ENCODE measurements at regions not wholly inside any gene's neighbourhood (a gene's known extent, or its start where the extent isn't known, plus 50 kb on each side); places are given as distances from the start of the nearest gene placed in this dataset.

DNA sequence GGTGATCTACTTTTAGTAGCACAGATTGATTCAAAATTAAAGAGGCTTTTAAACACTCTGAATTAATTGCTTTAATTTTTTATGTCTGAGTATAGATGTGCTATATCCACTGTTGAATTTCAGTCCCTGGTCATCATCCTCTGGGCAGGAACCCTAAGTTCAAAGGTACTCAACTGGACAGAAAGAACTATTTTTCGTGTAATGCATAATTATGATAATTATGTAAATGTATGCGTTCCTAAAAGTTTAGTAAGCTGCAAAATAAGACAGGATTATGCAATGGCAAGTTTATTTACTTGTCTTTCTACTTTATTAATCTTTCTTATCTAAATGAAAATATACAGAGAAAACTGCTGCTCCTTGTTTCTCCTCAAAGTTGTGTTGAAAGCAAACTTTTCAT lies 690.1 kb upstream of the MAN1A1 start:
- Mint-ChIP-seq H3K27me3 (no peaks in the 10 kb centered on the region), H3K4me1 (ENCODE audit: low read depth in 2 of 2) (no peaks in the 10 kb centered on the region), H3K36me3 (ENCODE audit: insufficient read depth) (no peaks in the 10 kb centered on the region), H3K4me3 (no peak overlapping the region), H3K27ac (no peak overlapping the region), H3K9me3 (no peaks in the 10 kb centered on the region)
- DNase-seq (no peak), ATAC-seq (replicated peaks) (no peak)

DNA sequence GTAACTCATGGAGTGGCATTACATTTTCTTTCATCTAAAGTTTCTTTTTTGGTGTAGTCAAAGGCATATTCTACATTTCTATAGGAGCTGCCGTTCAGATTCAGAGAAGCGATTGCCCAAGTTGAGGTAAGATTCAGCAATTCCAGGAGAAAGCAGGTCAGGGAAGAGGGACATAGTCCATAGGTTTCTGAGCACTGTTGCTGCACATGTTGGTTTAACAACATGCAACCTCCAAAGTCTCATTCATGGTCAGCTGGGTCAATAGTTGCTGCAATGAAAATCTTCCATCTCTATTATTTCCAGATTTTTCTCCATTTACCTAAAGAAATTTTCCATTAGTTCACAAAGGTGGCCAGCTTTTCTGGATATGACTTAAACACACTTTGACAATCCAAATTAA lies 682.3 kb upstream of the MAN1A1 start:
- no peak for DNase-seq
- H3K4me3 Mint-ChIP-seq: no peak overlapping the region
- H3K27ac Mint-ChIP-seq: no peak overlapping the region
- no peak for ATAC-seq (replicated peaks)
- H3K36me3 Mint-ChIP-seq (ENCODE audit: insufficient read depth): no peaks in the 10 kb centered on the region
- peaks cover 0 to 5% of the 10 kb centered on the region in 2 donors for H3K9me3 Mint-ChIP-seq
- H3K4me1 Mint-ChIP-seq (ENCODE audit: low read depth in 2 of 2): no peaks in the 10 kb centered on the region
- H3K27me3 Mint-ChIP-seq: no peaks in the 10 kb centered on the region

DNA sequence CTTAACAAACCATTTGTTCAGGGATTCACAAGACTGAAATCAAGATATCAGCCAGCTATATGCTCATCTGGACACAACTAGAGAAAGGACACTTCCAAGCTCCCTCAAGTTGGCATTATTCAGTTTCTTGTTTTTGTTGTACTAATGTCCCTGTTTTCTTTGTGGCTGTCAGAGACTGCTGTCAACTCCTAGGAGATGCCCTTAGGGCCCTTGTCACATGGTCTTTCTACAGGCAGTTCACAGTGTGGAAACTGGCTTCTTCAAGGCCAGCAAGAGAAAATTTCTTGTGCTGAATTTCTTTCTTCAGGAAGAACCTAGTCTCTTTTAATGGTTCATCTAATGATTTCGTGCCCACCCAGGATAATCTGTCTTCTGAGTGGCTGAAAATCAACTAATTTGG lies 677.2 kb upstream of the MAN1A1 start:
- Mint-ChIP-seq H3K27me3 (no peaks in the 10 kb centered on the region), H3K4me1 (ENCODE audit: low read depth in 2 of 2) (no peaks in the 10 kb centered on the region), H3K4me3 (no peak overlapping the region), H3K27ac (no peak overlapping the region), H3K36me3 (ENCODE audit: insufficient read depth) (no peaks in the 10 kb centered on the region), H3K9me3 (peaks cover 0 to 5% of the 10 kb centered on the region in 2 donors)
- no peak for ATAC-seq (replicated peaks)
- DNase-seq: no peak

DNA sequence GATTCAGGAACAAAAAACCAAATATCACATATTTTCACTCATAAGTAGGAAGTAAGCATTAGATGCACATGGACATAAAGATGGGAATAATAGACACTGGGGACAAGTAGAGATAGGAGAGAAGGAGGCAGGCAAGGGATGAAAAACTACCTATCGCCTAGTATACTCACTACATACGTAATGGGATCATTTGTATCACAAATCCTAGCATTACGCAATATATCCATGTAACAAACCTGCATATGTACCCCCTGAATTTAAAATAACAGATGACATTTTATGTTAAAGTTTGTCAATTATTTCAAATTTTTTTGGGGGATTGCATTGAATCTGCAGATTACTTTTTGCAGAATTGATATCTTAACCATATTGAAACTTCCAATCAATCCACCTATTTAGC lies 660.5 kb upstream of the MAN1A1 start:
- H3K9me3 Mint-ChIP-seq: peaks cover 0 to 3% of the 10 kb centered on the region in 2 donors
- DNase-seq (no peak), ATAC-seq (replicated peaks) (no peak)
- no peak overlapping the region for H3K27ac Mint-ChIP-seq
- no peaks in the 10 kb centered on the region for H3K27me3 Mint-ChIP-seq
- no peaks in the 10 kb centered on the region for H3K36me3 Mint-ChIP-seq (ENCODE audit: insufficient read depth)
- H3K4me1 Mint-ChIP-seq (ENCODE audit: low read depth in 2 of 2): no peaks in the 10 kb centered on the region
- H3K4me3 Mint-ChIP-seq: no peak overlapping the region

DNA sequence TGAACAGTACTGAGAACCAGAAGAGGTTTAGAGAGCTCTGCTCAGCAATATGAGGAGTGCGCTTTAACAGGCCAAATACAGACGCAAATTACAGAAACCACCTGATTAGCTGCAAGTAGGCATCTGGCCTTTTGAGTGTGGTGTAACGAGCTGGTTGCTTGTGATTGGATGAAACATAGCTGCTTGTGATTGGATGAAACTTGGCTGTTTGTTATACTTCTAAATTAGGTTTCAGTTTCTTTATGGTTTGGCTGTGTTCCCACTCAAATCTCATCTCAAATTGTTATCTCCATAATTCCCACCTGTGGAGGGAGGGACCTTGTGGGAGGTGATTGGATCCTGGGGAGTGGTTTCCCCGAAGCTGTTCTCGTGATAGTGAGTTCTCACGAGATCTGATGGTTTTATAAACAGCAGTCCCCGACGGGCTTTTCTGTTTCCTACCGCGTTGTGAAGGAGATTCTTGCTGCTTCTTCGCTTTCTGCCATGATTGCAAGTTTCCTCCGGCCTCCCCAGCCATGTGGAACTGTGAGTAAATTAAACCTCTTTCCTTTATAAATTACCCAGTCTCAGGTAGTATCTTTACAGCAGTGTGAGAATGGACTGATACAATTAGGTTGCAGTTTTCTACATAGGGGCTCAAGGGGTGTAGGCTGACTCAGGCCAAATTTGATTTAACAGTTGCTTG lies 655.9 kb upstream of the MAN1A1 start:
- Mint-ChIP-seq H3K27me3 (no peaks in the 10 kb centered on the region), H3K4me3 (no peak overlapping the region), H3K9me3 (peaks cover 0 to 3% of the 10 kb centered on the region in 2 donors), H3K4me1 (ENCODE audit: low read depth in 2 of 2) (no peaks in the 10 kb centered on the region), H3K27ac (no peak overlapping the region), H3K36me3 (ENCODE audit: insufficient read depth) (no peaks in the 10 kb centered on the region)
- no peak for DNase-seq
- ATAC-seq (replicated peaks): no peak

DNA sequence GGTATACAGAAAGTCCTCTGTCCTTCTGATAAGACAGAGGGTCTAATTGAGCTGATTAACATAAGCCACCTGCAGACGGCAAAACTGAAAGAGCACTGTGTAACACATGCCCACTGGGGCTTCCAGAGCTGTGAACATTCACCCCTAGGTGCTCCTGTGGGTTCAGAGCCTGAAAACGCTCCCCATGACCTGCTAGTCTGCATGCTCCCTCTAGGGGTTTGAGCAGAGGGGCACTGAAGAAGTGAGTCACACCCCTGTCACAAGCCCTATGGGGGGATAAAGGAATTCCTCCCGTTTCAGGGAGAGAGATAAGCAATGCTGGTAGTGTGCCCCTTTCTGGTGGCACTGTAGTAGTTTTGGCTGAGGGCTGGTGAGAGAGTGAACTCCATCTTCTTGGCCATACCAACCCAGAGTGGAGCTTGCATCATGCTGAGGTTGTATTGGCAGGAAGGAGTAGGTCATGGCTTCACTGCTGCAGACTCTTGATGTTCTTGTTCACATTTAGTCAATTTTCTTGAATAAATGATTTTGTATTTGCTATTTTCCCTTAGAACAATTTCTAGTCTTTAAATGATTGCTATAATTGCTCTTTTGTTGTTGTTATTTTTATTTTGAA lies 637.5 kb upstream of the MAN1A1 start:
- Mint-ChIP-seq H3K4me3 (no peak overlapping the region), H3K4me1 (ENCODE audit: low read depth in 2 of 2) (no peaks in the 10 kb centered on the region), H3K9me3 (peaks cover 0 to 2% of the 10 kb centered on the region in 2 donors), H3K36me3 (ENCODE audit: insufficient read depth) (no peaks in the 10 kb centered on the region), H3K27me3 (no peaks in the 10 kb centered on the region), H3K27ac (no peak overlapping the region)
- DNase-seq: no peak
- ATAC-seq (replicated peaks): no peak

DNA sequence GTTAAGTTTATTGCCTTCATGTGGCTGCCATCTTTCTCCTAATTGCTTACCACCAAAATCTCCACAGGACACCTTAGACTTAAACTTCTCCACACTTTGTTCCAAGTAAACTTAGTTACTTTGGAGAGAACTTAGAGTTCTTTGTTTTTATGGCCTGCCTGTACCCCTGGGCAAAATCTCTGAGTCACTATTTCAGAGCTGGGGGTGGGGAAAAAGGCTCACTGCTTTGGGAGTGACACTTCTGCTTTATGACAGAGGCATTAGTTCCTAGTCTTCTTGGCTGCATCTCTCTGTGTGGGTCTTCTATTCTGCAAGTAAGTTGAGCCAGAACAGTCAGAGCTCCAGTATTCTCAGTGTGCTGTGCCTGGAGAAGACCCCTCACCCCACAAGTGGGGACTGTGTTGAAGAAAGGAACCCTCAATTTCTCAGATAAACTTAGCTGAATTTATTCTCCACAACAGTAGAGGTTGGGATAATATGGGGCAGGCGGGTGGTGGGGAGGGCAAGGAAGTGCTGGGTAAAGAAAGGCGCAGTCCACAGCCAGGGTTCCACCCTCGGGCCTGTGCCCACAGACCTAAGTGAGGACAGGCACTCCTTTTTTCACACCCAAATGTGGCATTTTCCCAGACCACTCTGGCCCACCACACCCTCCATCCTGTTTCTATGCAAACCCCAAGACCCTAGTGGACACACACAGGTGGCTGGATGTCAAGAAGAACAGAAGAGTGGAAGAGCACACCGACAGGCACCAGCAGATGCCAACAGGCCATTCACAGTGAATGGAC lies 636.6 kb upstream of the MAN1A1 start:
- DNase-seq (no peak), ATAC-seq (replicated peaks) (no peak)
- H3K36me3 Mint-ChIP-seq (ENCODE audit: insufficient read depth): no peaks in the 10 kb centered on the region
- H3K4me1 Mint-ChIP-seq (ENCODE audit: low read depth in 2 of 2): no peaks in the 10 kb centered on the region
- H3K4me3 Mint-ChIP-seq: no peak overlapping the region
- H3K9me3 Mint-ChIP-seq: peaks cover 0 to 2% of the 10 kb centered on the region in 2 donors
- no peaks in the 10 kb centered on the region for H3K27me3 Mint-ChIP-seq
- H3K27ac Mint-ChIP-seq: no peak overlapping the region

DNA sequence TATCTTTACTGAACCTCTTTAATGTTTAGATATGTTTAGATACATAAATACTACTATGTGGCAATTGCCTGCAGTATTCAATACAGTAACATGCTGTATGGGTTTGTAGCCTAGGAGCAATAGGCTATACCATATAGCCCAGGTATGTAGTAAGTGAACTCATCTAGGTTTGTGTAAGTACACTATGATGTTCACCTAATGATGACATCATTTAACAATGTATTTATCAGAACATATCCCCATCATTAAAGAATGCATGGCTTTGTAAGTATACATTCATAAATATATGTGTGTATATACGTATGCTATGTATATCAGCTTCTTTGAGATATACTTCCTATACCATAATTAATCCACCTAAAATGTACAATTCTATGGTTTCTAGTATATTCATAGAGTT lies 631.2 kb upstream of the MAN1A1 start:
- Mint-ChIP-seq H3K36me3 (ENCODE audit: insufficient read depth) (no peaks in the 10 kb centered on the region), H3K27me3 (no peaks in the 10 kb centered on the region), H3K4me1 (ENCODE audit: low read depth in 2 of 2) (no peaks in the 10 kb centered on the region), H3K4me3 (no peak overlapping the region), H3K9me3 (no peaks in the 10 kb centered on the region), H3K27ac (no peak overlapping the region)
- DNase-seq: no peak
- ATAC-seq (replicated peaks): no peak

DNA sequence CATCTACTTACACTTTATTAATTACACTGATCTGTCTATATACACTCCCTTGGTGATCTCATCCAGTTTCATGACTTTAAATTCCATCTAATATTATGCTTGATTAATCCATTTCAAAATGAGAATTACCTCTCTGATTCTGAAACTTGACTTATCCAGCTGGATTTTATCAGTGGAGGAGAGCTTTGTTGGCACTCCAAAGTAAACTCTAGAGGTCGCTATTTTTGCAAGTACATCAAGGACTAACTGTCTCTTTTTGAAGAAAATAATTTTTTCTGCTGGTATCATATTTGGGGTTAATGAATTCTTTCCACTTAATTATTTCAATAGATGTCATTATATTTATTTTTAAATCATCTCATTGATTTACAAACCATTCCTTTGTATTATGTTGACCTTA lies 630.3 kb upstream of the MAN1A1 start:
- no peak for DNase-seq
- Mint-ChIP-seq H3K36me3 (ENCODE audit: insufficient read depth) (no peaks in the 10 kb centered on the region), H3K27ac (no peak overlapping the region), H3K4me1 (ENCODE audit: low read depth in 2 of 2) (no peaks in the 10 kb centered on the region), H3K27me3 (no peaks in the 10 kb centered on the region), H3K9me3 (no peaks in the 10 kb centered on the region), H3K4me3 (no peak overlapping the region)
- ATAC-seq (replicated peaks): no peak

DNA sequence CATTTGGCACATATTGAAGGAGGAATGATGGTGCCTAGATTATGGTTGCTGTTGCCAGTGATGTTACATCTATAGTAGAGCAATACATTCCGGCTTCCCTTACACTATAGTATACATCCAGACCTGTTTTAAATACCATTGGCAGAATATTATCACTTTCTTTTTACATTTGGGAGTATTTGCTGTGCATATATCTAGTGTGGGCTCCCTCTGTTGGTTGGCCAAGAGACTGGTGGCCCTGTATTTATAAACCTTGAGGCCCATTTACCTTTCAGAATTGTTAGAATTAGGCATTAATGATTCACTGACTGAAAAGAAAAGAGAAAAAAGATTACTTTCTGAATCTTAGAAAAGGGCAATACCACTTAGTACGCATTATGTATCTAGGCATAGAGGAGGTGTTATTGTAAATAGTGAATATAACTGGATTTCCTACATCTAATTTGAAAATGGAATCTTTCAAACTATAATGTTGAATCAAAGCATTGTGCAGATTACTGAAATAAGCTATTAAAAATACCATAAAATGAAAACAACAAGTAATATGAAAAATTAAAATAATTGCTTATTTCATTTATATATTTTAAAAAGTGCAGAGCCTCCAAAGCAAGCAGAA lies 628.8 kb upstream of the MAN1A1 start:
- ATAC-seq (replicated peaks): no peak
- Mint-ChIP-seq H3K4me3 (no peak overlapping the region), H3K27ac (no peak overlapping the region), H3K4me1 (ENCODE audit: low read depth in 2 of 2) (no peaks in the 10 kb centered on the region), H3K27me3 (no peaks in the 10 kb centered on the region), H3K36me3 (ENCODE audit: insufficient read depth) (no peaks in the 10 kb centered on the region), H3K9me3 (no peaks in the 10 kb centered on the region)
- DNase-seq: no peak

DNA sequence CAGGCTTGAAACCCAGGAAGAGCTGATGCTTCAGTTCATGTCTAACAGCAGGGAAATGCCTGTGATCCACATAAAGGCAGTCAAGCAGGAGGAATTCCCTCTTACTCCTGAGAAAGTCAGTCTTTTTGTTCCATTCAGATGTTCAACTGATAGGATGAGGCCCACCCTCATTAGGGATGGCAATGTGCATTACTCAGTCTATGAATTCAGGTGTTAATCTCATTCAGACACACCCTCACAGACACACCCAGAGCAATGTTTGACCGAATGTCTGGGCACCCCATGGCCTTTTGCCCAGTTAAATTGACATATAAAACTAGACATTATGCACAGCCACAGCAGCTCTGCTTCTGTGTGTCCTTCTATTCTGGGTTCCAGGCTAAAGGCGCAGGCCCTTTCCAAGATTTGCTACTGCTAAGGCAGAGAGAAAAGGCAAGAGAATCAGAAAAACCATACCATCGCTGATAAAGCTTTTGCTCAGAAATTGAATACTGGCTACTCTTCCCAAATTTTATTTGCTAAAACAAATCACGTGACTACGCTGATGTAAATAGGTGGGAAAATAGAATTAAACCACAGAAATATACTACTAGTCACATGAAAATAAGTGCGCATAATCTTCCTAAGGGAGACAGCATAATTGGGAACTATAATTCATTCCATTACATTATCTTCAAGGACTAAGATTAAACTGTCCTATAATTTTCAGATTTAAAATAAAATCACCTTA lies 625.0 kb upstream of the MAN1A1 start:
- Mint-ChIP-seq H3K9me3 (no peaks in the 10 kb centered on the region), H3K4me1 (ENCODE audit: low read depth in 2 of 2) (no peaks in the 10 kb centered on the region), H3K4me3 (no peak overlapping the region), H3K27me3 (no peaks in the 10 kb centered on the region), H3K36me3 (ENCODE audit: insufficient read depth) (no peaks in the 10 kb centered on the region), H3K27ac (no peak overlapping the region)
- ATAC-seq (replicated peaks) (no peak), DNase-seq (no peak)

DNA sequence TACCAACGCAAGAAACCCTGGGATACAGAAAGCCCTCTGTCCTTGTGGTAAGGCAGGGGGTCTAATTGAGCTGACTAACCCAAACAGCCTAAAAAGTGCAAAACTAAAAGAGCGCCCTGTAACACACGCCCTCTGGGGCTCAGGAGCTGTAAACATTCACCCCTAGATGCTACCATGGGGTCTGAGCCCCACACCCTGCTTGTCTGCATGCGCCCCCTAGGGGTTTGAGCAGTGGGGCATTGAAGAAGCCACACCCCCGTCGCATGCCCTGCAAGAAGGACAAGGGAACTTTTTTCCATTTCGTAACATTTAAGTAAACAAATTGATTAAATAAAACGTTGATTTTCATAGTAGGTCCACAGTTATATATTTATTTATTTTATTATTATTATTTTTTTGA lies 616.9 kb upstream of the MAN1A1 start:
- Mint-ChIP-seq H3K9me3 (no peaks in the 10 kb centered on the region), H3K27me3 (peaks cover 0 to 10% of the 10 kb centered on the region in 2 donors), H3K36me3 (ENCODE audit: insufficient read depth) (no peaks in the 10 kb centered on the region), H3K4me3 (no peak overlapping the region), H3K4me1 (ENCODE audit: low read depth in 2 of 2) (no peaks in the 10 kb centered on the region), H3K27ac (no peak overlapping the region)
- DNase-seq: no peak
- no peak for ATAC-seq (replicated peaks)

DNA sequence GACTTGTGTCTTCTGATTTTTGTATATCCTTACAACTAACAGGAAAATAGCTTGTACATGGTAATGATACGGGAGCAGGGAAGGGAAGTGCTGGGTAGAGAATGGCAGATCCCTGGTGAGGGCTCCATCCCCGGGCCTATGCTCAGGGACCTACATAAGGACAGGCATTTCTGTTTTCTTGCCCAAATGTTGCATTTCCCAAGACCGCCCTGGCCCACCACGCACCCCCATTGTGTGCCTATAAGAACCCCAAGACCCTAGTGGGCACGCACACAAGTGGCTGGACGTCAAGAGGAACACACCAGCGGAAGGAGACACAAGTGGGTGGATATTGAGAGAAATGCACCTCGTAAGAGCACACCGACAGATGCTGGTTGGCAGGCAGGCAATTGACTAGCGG lies 616.3 kb upstream of the MAN1A1 start:
- H3K9me3 Mint-ChIP-seq: no peaks in the 10 kb centered on the region
- H3K36me3 Mint-ChIP-seq (ENCODE audit: insufficient read depth): no peaks in the 10 kb centered on the region
- ATAC-seq (replicated peaks) (no peak), DNase-seq (no peak)
- no peaks in the 10 kb centered on the region for H3K4me1 Mint-ChIP-seq (ENCODE audit: low read depth in 2 of 2)
- no peak overlapping the region for H3K4me3 Mint-ChIP-seq
- H3K27ac Mint-ChIP-seq: no peak overlapping the region
- H3K27me3 Mint-ChIP-seq: peaks cover 0 to 10% of the 10 kb centered on the region in 2 donors

Data from effector memory CD8-positive, alpha-beta T cell (primary cell).